ENCODE measurements at regions not wholly inside any gene's neighbourhood (a gene's known extent, or its start where the extent isn't known, plus 50 kb on each side); places are given as distances from the start of the nearest gene placed in this dataset.

DNA sequence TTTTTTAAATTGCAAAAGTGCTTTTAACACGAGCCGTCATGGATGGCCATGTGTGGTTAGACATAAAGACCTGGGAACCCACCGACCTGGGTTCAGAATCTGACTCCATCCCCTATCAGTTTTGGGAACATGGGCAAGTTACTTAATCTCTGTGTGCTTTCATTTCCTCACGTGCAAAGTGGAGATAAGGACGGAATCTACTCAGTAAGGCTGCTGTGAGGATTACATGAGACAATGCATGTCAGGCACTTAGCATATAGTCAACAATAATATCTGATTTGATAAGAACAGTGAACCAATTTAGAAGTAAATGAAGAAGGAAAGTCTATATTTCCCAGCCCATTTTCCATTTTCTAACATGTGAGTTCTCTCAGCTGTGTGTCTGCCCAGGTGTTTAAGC, 235.4 kb downstream of the SUDS3 start:
- TF ChIP-seq, protein P1, sequence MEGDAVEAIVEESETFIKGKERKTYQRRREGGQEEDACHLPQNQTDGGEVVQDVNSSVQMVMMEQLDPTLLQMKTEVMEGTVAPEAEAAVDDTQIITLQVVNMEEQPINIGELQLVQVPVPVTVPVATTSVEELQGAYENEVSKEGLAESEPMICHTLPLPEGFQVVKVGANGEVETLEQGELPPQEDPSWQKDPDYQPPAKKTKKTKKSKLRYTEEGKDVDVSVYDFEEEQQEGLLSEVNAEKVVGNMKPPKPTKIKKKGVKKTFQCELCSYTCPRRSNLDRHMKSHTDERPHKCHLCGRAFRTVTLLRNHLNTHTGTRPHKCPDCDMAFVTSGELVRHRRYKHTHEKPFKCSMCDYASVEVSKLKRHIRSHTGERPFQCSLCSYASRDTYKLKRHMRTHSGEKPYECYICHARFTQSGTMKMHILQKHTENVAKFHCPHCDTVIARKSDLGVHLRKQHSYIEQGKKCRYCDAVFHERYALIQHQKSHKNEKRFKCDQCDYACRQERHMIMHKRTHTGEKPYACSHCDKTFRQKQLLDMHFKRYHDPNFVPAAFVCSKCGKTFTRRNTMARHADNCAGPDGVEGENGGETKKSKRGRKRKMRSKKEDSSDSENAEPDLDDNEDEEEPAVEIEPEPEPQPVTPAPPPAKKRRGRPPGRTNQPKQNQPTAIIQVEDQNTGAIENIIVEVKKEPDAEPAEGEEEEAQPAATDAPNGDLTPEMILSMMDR (IDR thresholded peaks at IDR 0.05; ENCODE audit: insufficient read depth, low read depth, low read length): no peak
- H3K4me3 ChIP-seq (ENCODE audit: low read depth, low read length): no peak overlapping the region
- no peak for DNase-seq (ENCODE audit: low read depth)

DNA sequence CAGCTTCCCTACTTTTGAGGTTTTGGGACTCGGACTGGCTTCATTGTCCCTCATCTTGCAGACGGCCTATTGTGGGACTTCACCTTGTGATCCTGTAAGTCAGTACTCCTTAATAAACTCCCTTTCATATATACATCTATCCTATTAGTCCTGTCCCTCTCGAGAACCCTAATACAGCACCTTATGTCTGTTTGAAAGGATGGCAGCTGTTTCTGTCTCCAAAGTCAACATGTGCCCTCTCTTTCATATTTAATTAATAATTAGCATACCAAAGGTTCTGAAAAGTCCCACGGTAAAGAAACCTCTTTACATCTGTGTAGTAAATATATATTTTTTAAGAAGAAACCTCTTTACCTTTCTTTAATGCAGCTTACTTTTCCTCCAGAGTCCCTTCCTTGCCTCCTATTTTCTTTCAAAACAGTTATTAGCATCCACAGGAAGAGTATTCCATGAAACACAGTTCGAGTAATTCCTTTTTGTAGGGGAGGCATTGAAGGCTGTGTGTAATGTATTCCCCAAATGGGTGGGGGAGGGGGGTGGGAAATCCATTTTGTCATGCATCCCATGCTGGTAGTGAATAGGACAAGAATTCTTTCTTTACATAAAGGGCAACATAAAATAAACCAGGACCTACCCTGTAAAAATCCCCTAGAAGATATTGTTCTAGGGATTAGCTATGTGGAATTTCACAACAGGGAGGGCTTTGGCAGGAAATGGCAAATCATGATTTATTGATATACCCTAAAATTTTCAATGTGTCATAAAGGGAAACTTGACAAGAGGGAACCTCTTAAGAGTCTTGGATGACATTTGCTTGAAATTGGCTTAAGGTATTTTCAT, 241.5 kb downstream of the SUDS3 start:
- H3K4me3 ChIP-seq (ENCODE audit: low read depth, low read length): no peak overlapping the region
- TF ChIP-seq, protein P1 (IDR thresholded peaks at IDR 0.05; ENCODE audit: insufficient read depth, low read depth, low read length): no peak
- no peak for DNase-seq (ENCODE audit: low read depth)

DNA sequence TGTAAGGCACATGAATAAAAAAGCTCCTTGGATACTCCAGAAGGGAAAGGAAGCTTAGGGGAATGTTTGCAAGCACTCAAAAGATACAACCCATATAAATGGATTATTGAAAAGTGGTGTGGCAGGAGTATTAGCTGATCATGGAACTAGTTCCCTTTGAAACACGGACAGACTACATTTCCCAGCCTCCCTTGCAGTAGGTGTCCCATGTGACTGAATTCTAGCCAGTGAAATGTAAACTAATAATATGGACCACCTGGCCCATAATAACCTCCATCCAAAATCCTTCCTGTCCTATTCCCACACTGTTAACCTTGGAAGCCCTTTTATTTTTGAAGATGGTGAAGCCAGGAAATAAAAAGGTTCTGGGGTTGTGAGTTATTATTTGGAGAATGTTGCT, 242.3 kb downstream of the SUDS3 start:
- TF ChIP-seq, protein P1 (IDR thresholded peaks at IDR 0.05; ENCODE audit: insufficient read depth, low read depth, low read length): no peak
- no peak for DNase-seq (ENCODE audit: low read depth)
- H3K4me3 ChIP-seq (ENCODE audit: low read depth, low read length): no peak overlapping the region

DNA sequence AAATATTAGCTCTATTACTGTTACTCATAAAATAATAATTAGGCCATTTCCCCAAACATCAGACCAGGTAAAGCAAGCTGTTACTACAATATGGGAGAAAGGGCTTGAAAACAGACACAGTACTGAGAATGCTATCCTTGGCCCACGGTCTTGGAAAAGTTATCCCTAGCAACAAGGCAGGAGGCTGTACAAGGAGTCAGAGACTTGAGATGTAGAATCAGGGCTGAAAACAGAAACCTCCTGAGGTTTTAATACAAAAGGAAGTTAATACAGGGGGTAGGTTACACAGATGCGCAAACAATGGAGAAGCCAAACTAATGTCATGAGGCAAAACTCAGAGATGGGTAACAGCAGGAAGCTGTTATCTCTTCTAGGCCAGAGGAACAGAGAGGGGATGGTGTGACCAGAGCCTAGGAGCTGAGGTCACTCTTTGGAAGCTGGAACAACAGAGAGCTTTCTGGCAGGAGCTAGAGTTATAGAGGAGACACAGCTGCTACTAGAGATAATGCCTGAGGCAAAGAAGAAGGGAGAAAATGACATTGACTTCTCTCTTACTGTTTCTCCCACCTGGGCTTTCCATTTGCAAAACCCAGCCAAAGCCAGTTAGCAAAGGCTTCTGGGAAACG, 248.8 kb downstream of the SUDS3 start:
- no peak overlapping the region for H3K4me3 ChIP-seq (ENCODE audit: low read depth, low read length)
- TF ChIP-seq, protein P1 (IDR thresholded peaks at IDR 0.05; ENCODE audit: insufficient read depth, low read depth, low read length): no peak
- DNase-seq (ENCODE audit: low read depth): no peak

DNA sequence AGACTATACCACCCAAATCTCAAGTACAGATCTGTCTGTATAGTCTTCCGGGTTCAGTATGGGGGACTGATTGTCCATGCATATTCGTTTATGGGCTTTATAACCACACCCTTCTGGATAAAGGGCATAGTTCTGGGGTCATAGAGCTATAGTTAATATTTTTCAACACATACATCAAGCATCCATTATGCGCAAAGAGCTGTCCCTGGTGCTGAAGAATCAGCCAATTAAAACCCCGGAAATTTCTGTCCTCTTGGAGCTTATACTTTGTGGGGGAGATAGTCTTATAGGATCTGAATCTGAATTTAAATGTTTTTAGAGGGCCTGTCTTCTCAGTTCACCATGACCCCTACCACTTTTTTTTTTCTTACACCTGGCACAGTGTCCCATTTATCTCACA, 256.7 kb downstream of the SUDS3 start:
- no peak overlapping the region for H3K4me3 ChIP-seq (ENCODE audit: low read depth, low read length)
- TF ChIP-seq, protein P1 (IDR thresholded peaks at IDR 0.05; ENCODE audit: insufficient read depth, low read depth, low read length): no peak
- DNase-seq (ENCODE audit: low read depth): no peak

DNA sequence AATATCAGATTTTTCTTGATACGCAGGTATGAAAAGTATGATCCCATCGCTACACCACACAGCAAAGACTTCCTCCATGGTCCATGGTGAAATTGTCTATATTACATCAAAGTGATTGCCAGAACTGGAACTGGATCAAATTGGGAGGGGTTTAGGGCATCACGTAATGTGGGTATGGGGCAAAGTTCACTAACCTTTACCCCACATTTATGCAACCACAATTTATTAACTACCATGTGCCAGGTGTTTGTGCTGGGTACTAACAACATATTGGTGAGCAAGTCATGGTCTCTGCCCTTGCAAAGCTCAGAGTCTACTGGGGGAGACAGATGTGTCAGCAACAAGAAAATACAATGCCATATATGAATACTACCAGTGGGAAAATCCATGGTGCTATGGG, 258.9 kb downstream of the SUDS3 start:
- no peak for DNase-seq (ENCODE audit: low read depth)
- no peak overlapping the region for H3K4me3 ChIP-seq (ENCODE audit: low read depth, low read length)
- TF ChIP-seq, protein P1 (IDR thresholded peaks at IDR 0.05; ENCODE audit: insufficient read depth, low read depth, low read length): no peak

All from fibroblast of villous mesenchyme (primary cell).